ENCODE measurements at regions not wholly inside any gene's neighbourhood (a gene's known extent, or its start where the extent isn't known, plus 50 kb on each side); places are given as distances from the start of the nearest gene placed in this dataset.

DNA sequence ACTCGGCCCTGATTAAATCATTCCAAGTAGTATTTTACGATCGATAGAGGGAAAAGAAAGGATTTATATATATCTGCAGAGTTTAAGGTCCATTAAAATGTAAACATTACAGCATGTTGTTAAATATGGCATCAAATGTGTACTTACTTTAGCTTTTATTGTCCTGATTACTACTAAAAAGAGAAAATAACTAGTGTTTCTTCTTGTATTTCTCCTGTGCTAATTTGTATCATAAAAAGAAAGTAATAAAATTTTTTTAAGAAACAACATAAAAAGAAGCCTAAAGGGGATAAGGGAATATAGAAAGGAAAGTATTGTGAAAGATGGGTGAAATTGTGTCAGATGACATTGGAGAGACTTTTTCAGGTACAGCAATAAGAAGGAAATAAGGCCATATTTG, 300.3 kb upstream of the ARSJ start:
- DNase-seq (ENCODE audit: low read depth in 1 of 2, low spot score in 2 of 2) (no peak), FAIRE-seq (no peak)
- Histone ChIP-seq H3K79me2 (ENCODE audit: control insufficient read depth in 1 of 2, insufficient read depth in 2 of 2, low read length in 2 of 2) (no peaks in the 10 kb centered on the region), H4K91ac (replicated peaks; ENCODE audit: insufficient read length, low read length) (no peak overlapping the region), H4K8ac (ENCODE audit: extremely low read depth, insufficient read depth, low read length) (no peak overlapping the region), H3K4ac (replicated peaks; ENCODE audit: insufficient read length, low read depth, low read length) (no peak overlapping the region), H2BK120ac (replicated peaks; ENCODE audit: low read depth, low read length) (no peak overlapping the region), H2BK5ac (ENCODE audit: low read depth, low read length) (no peak overlapping the region), H2AFZ (ENCODE audit: low read length) (no peak overlapping the region), H3K23me2 (ENCODE audit: low read depth, low read length) (no peaks in the 10 kb centered on the region; the same call in 1 of the 2 replicates), H3K27me3 (replicated peaks in 1 of 4; ENCODE audit: control insufficient read depth in 3 of 4, extremely low read depth in 1 of 4, insufficient read depth in 3 of 4, low read length in 3 of 4) (no peaks in the 10 kb centered on the region), H4K5ac (ENCODE audit: insufficient read length, low read depth, low read length) (no peak overlapping the region), H2BK12ac (ENCODE audit: low read depth, low read length) (no peak overlapping the region), H3K56ac (replicated peaks; ENCODE audit: insufficient read length, low read depth, low read length) (no peak overlapping the region), H3K36me3 (ENCODE audit: control insufficient read depth in 2 of 4, insufficient read depth in 4 of 4, low read length in 3 of 4) (no peaks in the 10 kb centered on the region), H2BK20ac (ENCODE audit: low read length) (no peak overlapping the region), H3K9me3 (ENCODE audit: insufficient read depth in 2 of 2, low read depth in 1 of 2, low read length in 1 of 2) (no peaks in the 10 kb centered on the region), H3K18ac (ENCODE audit: extremely low read depth, low read length) (no peak overlapping the region), H3K4me2 (ENCODE audit: insufficient read depth in 1 of 2, low read depth in 2 of 2, low read length in 2 of 2) (no peak overlapping the region), H3K27ac (ENCODE audit: low read depth, low read length) (no peak overlapping the region), H2AK5ac (ENCODE audit: low read depth, low read length) (no peak overlapping the region), H3K79me1 (ENCODE audit: low read depth, low read length) (no peaks in the 10 kb centered on the region), H2BK15ac (ENCODE audit: low read length) (no peak overlapping the region), H3K23ac (ENCODE audit: insufficient read length) (no peak overlapping the region), H3K4me1 (replicated peaks in 1 of 4; ENCODE audit: control insufficient read depth in 3 of 4, insufficient read depth in 4 of 4, low read length in 3 of 4) (no peaks in the 10 kb centered on the region), H4K20me1 (replicated peaks in 1 of 2; ENCODE audit: control insufficient read depth in 1 of 2, insufficient read depth in 2 of 2, low read length in 2 of 2) (no peaks in the 10 kb centered on the region), H3K4me3 (ENCODE audit: extremely low read depth in 1 of 4, insufficient read depth in 2 of 4, low read depth in 3 of 4, low read length in 4 of 4) (no peak overlapping the region), H3K14ac (ENCODE audit: insufficient read length) (no peak overlapping the region), H3K9ac (replicated peaks in 1 of 4; ENCODE audit: extremely low read depth in 1 of 4, low read depth in 3 of 4, low read length in 3 of 4) (no peak overlapping the region)
- no peak for TF ChIP-seq RNF2 (IDR thresholded peaks at IDR 0.05; ENCODE audit: borderline replicate concordance, low read depth, low read length, missing control alignments, poor library complexity, severe bottlenecking)
- TF ChIP-seq FOSL1 (IDR thresholded peaks at IDR 0.05; ENCODE audit: insufficient read depth, low read depth, low read length), result no peak
- WGBS, 2 experiments (ENCODE audit: extremely low coverage in 1 of 2, insufficient coverage in 1 of 2, insufficient read length in 1 of 2, insufficient replicate concordance in 2 of 2, low coverage in 1 of 2, low lambda C conversion rate in 2 of 2, missing lambda C conversion rate in 1 of 2), result 87% methylated on average over 3 of the region's 3 CpGs; no CpG with 5 or more reads in 1 of the 2 experiments
- ChIA-PET CTCF (ENCODE audit: partially characterized antibody) (no interaction called here), POLR2A (ENCODE audit: partially characterized antibody) (no interaction called here)

Data from H1 (cell line).